ENCODE measurements at regions not wholly inside any gene's neighbourhood (a gene's known extent, or its start where the extent isn't known, plus 50 kb on each side); places are given as distances from the start of the nearest gene placed in this dataset.

- no peak for TF ChIP-seq POLR2A (IDR thresholded peaks at IDR 0.05)
- TF ChIP-seq CTCF (IDR thresholded peaks at IDR 0.05): no peak
Observed at GRCh38 chr2:58640042-58640441, 398.9 kb upstream of the FANCL start.
